ENCODE measurements at regions not wholly inside any gene's neighbourhood (a gene's known extent, or its start where the extent isn't known, plus 50 kb on each side); places are given as distances from the start of the nearest gene placed in this dataset.

DNA sequence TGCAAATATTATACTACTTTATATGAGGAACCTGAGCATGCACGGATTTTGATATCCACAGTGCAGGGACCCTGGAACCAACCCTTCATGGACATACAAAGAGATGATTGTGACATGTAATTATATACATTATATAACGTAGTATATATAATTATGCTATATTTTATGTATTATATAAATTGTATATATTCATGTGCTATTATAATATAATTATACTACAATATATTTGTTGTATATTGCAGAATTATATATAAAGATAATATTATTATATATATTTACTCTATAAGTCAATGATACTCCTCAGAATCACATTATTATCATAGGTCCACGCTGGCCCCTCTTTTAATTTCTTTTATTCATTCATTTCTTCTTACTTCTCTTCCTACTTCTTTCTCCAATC, 70.9 kb downstream of the TNFSF18 start:
- TF ChIP-seq, protein P1, sequence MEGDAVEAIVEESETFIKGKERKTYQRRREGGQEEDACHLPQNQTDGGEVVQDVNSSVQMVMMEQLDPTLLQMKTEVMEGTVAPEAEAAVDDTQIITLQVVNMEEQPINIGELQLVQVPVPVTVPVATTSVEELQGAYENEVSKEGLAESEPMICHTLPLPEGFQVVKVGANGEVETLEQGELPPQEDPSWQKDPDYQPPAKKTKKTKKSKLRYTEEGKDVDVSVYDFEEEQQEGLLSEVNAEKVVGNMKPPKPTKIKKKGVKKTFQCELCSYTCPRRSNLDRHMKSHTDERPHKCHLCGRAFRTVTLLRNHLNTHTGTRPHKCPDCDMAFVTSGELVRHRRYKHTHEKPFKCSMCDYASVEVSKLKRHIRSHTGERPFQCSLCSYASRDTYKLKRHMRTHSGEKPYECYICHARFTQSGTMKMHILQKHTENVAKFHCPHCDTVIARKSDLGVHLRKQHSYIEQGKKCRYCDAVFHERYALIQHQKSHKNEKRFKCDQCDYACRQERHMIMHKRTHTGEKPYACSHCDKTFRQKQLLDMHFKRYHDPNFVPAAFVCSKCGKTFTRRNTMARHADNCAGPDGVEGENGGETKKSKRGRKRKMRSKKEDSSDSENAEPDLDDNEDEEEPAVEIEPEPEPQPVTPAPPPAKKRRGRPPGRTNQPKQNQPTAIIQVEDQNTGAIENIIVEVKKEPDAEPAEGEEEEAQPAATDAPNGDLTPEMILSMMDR (IDR thresholded peaks at IDR 0.05; ENCODE audit: low read length), result no peak
- no peak for TF ChIP-seq EZH2 (IDR thresholded peaks at IDR 0.05; ENCODE audit: borderline replicate concordance, low read length)
